ENCODE measurements at regions not wholly inside any gene's neighbourhood (a gene's known extent, or its start where the extent isn't known, plus 50 kb on each side); places are given as distances from the start of the nearest gene placed in this dataset.

DNA sequence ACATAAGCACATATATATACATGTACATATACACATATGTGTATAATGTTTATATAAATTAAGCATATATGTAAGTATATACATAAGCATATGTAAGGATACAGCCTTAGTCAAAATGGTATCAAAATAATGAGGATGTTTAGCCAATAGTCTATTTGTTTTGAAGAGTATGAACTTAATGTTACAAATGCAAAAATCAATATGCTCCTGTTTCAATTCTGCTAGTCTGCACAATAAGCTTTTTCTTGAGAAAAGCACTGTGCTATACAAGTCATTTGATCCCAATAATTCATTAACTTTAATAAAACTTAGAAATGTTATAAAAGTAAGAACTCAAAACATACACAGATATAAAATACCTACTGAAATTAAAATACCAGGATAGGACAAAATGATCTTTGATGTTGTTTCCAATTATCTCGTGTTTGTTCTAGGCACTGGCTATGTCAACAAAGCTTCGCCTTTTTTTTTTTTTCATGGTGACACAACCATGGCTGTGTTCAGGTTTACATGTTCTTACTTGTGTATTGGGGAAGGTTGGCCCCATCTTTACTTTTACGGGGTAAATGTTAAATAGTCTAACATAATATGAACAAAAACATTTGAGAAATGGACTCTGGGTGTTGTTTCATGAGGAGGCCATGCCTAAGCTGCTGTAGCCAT, 271.1 kb upstream of the CDH19 start:
- no peak for DNase-seq (ENCODE audit: low read depth in 1 of 2, low spot score in 1 of 2)
- H3K4me3 ChIP-seq (replicated peaks; ENCODE audit: insufficient read depth, low read length), result no peak overlapping the region
- no peak for TF ChIP-seq GABPA (IDR thresholded peaks at IDR 0.05; ENCODE audit: low read depth)
- no peak for TF ChIP-seq CTCF (IDR thresholded peaks at IDR 0.05; ENCODE audit: insufficient read depth, low read length)
- TF ChIP-seq SPI1 (IDR thresholded peaks at IDR 0.05; ENCODE audit: borderline replicate concordance, low read depth), result no peak
- no peak for TF ChIP-seq POLR2AphosphoS5 (IDR thresholded peaks at IDR 0.05; ENCODE audit: low read depth)
- TF ChIP-seq, protein P1, sequence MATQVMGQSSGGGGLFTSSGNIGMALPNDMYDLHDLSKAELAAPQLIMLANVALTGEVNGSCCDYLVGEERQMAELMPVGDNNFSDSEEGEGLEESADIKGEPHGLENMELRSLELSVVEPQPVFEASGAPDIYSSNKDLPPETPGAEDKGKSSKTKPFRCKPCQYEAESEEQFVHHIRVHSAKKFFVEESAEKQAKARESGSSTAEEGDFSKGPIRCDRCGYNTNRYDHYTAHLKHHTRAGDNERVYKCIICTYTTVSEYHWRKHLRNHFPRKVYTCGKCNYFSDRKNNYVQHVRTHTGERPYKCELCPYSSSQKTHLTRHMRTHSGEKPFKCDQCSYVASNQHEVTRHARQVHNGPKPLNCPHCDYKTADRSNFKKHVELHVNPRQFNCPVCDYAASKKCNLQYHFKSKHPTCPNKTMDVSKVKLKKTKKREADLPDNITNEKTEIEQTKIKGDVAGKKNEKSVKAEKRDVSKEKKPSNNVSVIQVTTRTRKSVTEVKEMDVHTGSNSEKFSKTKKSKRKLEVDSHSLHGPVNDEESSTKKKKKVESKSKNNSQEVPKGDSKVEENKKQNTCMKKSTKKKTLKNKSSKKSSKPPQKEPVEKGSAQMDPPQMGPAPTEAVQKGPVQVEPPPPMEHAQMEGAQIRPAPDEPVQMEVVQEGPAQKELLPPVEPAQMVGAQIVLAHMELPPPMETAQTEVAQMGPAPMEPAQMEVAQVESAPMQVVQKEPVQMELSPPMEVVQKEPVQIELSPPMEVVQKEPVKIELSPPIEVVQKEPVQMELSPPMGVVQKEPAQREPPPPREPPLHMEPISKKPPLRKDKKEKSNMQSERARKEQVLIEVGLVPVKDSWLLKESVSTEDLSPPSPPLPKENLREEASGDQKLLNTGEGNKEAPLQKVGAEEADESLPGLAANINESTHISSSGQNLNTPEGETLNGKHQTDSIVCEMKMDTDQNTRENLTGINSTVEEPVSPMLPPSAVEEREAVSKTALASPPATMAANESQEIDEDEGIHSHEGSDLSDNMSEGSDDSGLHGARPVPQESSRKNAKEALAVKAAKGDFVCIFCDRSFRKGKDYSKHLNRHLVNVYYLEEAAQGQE (IDR thresholded peaks at IDR 0.05; ENCODE audit: insufficient replicate concordance, low read depth), result no peak
- H3K27me3 ChIP-seq (ENCODE audit: insufficient read depth, poor library complexity, severe bottlenecking), result no peaks in the 10 kb centered on the region
- H3K27ac ChIP-seq (replicated peaks), result no peak overlapping the region

GRCh38 chr18:66874375-66874774, 270.5 kb upstream of the CDH19 start:
- Histone ChIP-seq H3K4me3 (replicated peaks; ENCODE audit: insufficient read depth, low read length) (no peak overlapping the region), H3K27ac (replicated peaks) (no peak overlapping the region), H3K27me3 (ENCODE audit: insufficient read depth, poor library complexity, severe bottlenecking) (no peaks in the 10 kb centered on the region)
- DNase-seq (ENCODE audit: low read depth in 1 of 2, low spot score in 1 of 2), result no peak
- TF ChIP-seq GABPA (IDR thresholded peaks at IDR 0.05; ENCODE audit: low read depth), result no peak
- no peak for TF ChIP-seq POLR2AphosphoS5 (IDR thresholded peaks at IDR 0.05; ENCODE audit: low read depth)
- no peak for TF ChIP-seq SPI1 (IDR thresholded peaks at IDR 0.05; ENCODE audit: borderline replicate concordance, low read depth)
- TF ChIP-seq, protein P1 (IDR thresholded peaks at IDR 0.05; ENCODE audit: insufficient replicate concordance, low read depth), result no peak
- no peak for TF ChIP-seq CTCF (IDR thresholded peaks at IDR 0.05; ENCODE audit: insufficient read depth, low read length)

- Histone ChIP-seq H3K27me3 (ENCODE audit: insufficient read depth, poor library complexity, severe bottlenecking) (no peaks in the 10 kb centered on the region), H3K4me3 (replicated peaks; ENCODE audit: insufficient read depth, low read length) (no peak overlapping the region), H3K27ac (replicated peaks) (no peak overlapping the region)
- TF ChIP-seq SPI1 (IDR thresholded peaks at IDR 0.05; ENCODE audit: borderline replicate concordance, low read depth), result no peak
- no peak for TF ChIP-seq POLR2AphosphoS5 (IDR thresholded peaks at IDR 0.05; ENCODE audit: low read depth)
- TF ChIP-seq CTCF (IDR thresholded peaks at IDR 0.05; ENCODE audit: insufficient read depth, low read length), result no peak
- TF ChIP-seq GABPA (IDR thresholded peaks at IDR 0.05; ENCODE audit: low read depth), result no peak
- TF ChIP-seq, protein P1 (IDR thresholded peaks at IDR 0.05; ENCODE audit: insufficient replicate concordance, low read depth), result no peak
- no peak for DNase-seq (ENCODE audit: low read depth in 1 of 2, low spot score in 1 of 2)
Observed at GRCh38 chr18:66873899-66874298, 270.0 kb upstream of the CDH19 start.
